ENCODE measurements at regions not wholly inside any gene's neighbourhood (a gene's known extent, or its start where the extent isn't known, plus 50 kb on each side); places are given as distances from the start of the nearest gene placed in this dataset.

DNA sequence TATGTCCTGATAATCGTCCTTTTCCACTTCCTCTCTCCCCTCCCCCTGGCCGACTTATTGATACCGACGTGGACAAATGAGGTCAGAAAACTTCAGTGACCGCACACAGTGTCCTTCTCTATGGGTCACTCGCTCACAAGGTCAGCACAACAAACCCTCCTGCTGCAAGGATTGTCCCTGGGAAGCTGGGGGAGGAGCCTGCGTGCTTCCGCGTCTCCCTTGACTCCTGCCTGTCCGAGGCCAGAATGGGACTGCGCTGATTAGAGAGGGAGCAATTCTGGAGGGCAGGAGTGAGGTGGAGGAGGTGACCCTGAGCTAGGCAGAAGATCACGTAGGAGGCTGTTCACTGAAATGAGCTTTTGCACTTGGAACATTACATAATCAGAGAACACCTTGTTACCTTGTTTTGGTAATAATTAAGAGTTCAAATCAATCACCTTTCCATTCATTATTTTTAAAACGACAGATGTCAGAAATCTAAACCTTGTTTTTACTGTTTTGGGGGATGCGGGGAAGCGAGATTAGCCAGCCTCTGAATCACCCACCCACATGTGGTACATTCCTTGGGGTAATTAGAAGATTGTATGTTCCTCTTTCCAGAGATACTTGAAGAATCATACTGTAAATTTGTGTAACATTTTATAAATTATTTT lies 70.6 kb downstream of the CTAGE1 start:
- DNase-seq: no peak
- Histone ChIP-seq H3K79me2 (ENCODE audit: insufficient read depth, low read length) (no peaks in the 10 kb centered on the region), H2AFZ (ENCODE audit: low read depth, low read length) (no peak overlapping the region), H3K27me3 (ENCODE audit: insufficient read depth, low read length, poor library complexity) (peaks cover 10% of the 10 kb centered on the region), H3K9me3 (ENCODE audit: insufficient read depth, low read length, severe bottlenecking) (no peaks in the 10 kb centered on the region), H3K4me3 (ENCODE audit: low read depth in 1 of 2, low read length in 2 of 2) (no peak overlapping the region), H3K4me2 (ENCODE audit: insufficient read depth, low read length) (no peak overlapping the region), H4K20me1 (ENCODE audit: insufficient read depth, low read length) (no peaks in the 10 kb centered on the region), H3K36me3 (ENCODE audit: insufficient read depth, low read length) (no peaks in the 10 kb centered on the region), H3K9ac (ENCODE audit: low read depth, low read length) (no peak overlapping the region), H3K27ac (ENCODE audit: low read length) (no peak overlapping the region), H3K4me1 (ENCODE audit: insufficient read depth, low read length) (no peaks in the 10 kb centered on the region)
- no peak for ATAC-seq (ENCODE audit: insufficient read depth, low read depth)
- TF ChIP-seq EZH2 (IDR thresholded peaks at IDR 0.05; ENCODE audit: borderline replicate concordance, low read depth, low read length, severe bottlenecking): no peak
- TF ChIP-seq, protein P1, sequence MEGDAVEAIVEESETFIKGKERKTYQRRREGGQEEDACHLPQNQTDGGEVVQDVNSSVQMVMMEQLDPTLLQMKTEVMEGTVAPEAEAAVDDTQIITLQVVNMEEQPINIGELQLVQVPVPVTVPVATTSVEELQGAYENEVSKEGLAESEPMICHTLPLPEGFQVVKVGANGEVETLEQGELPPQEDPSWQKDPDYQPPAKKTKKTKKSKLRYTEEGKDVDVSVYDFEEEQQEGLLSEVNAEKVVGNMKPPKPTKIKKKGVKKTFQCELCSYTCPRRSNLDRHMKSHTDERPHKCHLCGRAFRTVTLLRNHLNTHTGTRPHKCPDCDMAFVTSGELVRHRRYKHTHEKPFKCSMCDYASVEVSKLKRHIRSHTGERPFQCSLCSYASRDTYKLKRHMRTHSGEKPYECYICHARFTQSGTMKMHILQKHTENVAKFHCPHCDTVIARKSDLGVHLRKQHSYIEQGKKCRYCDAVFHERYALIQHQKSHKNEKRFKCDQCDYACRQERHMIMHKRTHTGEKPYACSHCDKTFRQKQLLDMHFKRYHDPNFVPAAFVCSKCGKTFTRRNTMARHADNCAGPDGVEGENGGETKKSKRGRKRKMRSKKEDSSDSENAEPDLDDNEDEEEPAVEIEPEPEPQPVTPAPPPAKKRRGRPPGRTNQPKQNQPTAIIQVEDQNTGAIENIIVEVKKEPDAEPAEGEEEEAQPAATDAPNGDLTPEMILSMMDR (IDR thresholded peaks at IDR 0.05; ENCODE audit: borderline replicate concordance, extremely low read depth, low read length, poor library complexity, severe bottlenecking): no peak

DNA sequence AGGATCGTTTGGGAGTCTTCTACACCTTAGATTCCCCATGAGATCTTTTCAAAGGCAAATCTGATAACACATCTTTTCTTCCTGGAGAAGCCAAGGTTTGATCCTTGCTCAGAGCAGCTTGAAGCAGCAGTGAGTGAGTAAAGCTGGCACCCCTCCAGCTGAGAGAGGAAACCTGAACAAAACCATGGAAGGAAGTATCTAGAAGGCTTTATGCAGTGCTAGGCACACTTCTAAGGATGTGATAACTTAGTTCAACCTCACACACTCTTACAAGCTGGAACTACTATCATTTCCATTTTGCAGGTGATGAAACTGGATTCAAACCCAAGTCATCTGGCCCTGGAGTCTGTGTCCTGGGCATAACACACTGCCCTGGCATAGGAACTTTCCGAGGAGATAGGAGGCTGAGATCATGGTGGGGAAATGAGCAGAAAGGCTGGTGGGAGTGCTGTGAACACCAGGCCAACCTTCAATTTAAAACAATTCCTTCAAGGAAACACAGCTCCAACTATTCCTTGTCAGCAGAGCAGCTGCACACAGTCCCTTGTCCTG lies 71.2 kb downstream of the CTAGE1 start:
- no peaks in the 10 kb centered on the region for H3K4me1 ChIP-seq (ENCODE audit: insufficient read depth, low read length)
- no peak overlapping the region for H3K4me3 ChIP-seq (ENCODE audit: low read depth in 1 of 2, low read length in 2 of 2)
- no peaks in the 10 kb centered on the region for H4K20me1 ChIP-seq (ENCODE audit: insufficient read depth, low read length)
- TF ChIP-seq, protein P1 (IDR thresholded peaks at IDR 0.05; ENCODE audit: borderline replicate concordance, extremely low read depth, low read length, poor library complexity, severe bottlenecking): no peak
- no peak for TF ChIP-seq EZH2 (IDR thresholded peaks at IDR 0.05; ENCODE audit: borderline replicate concordance, low read depth, low read length, severe bottlenecking)
- ATAC-seq (ENCODE audit: insufficient read depth, low read depth) (no peak), DNase-seq (no peak)
- H3K4me2 ChIP-seq (ENCODE audit: insufficient read depth, low read length): no peak overlapping the region
- no peaks in the 10 kb centered on the region for H3K36me3 ChIP-seq (ENCODE audit: insufficient read depth, low read length)
- H3K9ac ChIP-seq (ENCODE audit: low read depth, low read length): no peak overlapping the region
- H3K27me3 ChIP-seq (ENCODE audit: insufficient read depth, low read length, poor library complexity): peaks cover 10% of the 10 kb centered on the region
- H3K79me2 ChIP-seq (ENCODE audit: insufficient read depth, low read length): no peaks in the 10 kb centered on the region
- no peak overlapping the region for H3K27ac ChIP-seq (ENCODE audit: low read length)
- no peak overlapping the region for H2AFZ ChIP-seq (ENCODE audit: low read depth, low read length)
- H3K9me3 ChIP-seq (ENCODE audit: insufficient read depth, low read length, severe bottlenecking): no peaks in the 10 kb centered on the region

DNA sequence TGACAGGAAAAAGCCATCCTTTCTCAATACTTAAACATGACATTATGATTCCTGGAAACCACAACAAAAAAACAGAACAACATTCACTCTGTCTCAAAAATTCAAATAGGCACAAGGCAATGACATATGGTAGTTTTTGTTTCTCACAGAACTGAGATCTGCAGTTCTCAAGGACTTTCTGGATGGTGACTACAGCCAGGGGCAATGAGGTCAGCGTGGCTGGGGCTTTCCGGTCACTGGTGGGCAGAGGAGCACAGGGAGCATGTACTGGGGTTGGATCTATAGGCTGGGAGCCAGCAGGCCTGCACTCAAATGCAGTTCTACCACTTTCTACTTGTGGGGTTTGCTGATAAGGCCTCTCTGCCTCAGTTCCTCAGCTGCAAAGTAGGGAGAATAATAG lies 72.0 kb downstream of the CTAGE1 start:
- no peak overlapping the region for H2AFZ ChIP-seq (ENCODE audit: low read depth, low read length)
- no peak overlapping the region for H3K27ac ChIP-seq (ENCODE audit: low read length)
- no peaks in the 10 kb centered on the region for H3K36me3 ChIP-seq (ENCODE audit: insufficient read depth, low read length)
- DNase-seq (no peak), ATAC-seq (ENCODE audit: insufficient read depth, low read depth) (no peak)
- H3K9me3 ChIP-seq (ENCODE audit: insufficient read depth, low read length, severe bottlenecking): no peaks in the 10 kb centered on the region
- no peaks in the 10 kb centered on the region for H3K4me1 ChIP-seq (ENCODE audit: insufficient read depth, low read length)
- H3K4me3 ChIP-seq (ENCODE audit: low read depth in 1 of 2, low read length in 2 of 2): no peak overlapping the region
- no peak overlapping the region for H3K9ac ChIP-seq (ENCODE audit: low read depth, low read length)
- no peaks in the 10 kb centered on the region for H4K20me1 ChIP-seq (ENCODE audit: insufficient read depth, low read length)
- TF ChIP-seq EZH2 (IDR thresholded peaks at IDR 0.05; ENCODE audit: borderline replicate concordance, low read depth, low read length, severe bottlenecking): no peak
- TF ChIP-seq, protein P1 (IDR thresholded peaks at IDR 0.05; ENCODE audit: borderline replicate concordance, extremely low read depth, low read length, poor library complexity, severe bottlenecking): no peak
- H3K4me2 ChIP-seq (ENCODE audit: insufficient read depth, low read length): no peak overlapping the region
- H3K27me3 ChIP-seq (ENCODE audit: insufficient read depth, low read length, poor library complexity): peaks cover 12% of the 10 kb centered on the region
- H3K79me2 ChIP-seq (ENCODE audit: insufficient read depth, low read length): no peaks in the 10 kb centered on the region
